C4-2B (cell line): ENCODE measurements at regions not wholly inside any gene's neighbourhood (a gene's known extent, or its start where the extent isn't known, plus 50 kb on each side); places are given as distances from the start of the nearest gene placed in this dataset.

Experiments used
- CTCF ChIP-seq: fragments of 450-650 bp; conservative IDR thresholded peaks from 2 replicates; pipeline ENCODE4 v1.5.1; 2017; ENCODE audit warnings: mild to moderate bottlenecking
- ZFX ChIP-seq: fragments of 450-650 bp; IDR thresholded peaks from 2 replicates; pipeline ENCODE4 v1.6.1; 2017

- TF ChIP-seq CTCF (no peak), ZFX (no peak)
Observed at GRCh38 chr7:81031996-81032395, 113.1 kb upstream of the SEMA3C start.
